Sigmoid colon (tissue), 4 donors: ENCODE measurements at regions not wholly inside any gene's neighbourhood (a gene's known extent, or its start where the extent isn't known, plus 50 kb on each side); places are given as distances from the start of the nearest gene placed in this dataset.
"Not testable (repeated sequence)": the region's sequence is repeated elsewhere in the genome, so short reads cannot be mapped to it uniquely, and the experiment has no call there.

Source experiments
- EP300 ChIP-seq, 4 donors: sonication (generic); formaldehyde crosslinking; IDR thresholded peaks; one replicate each; pipeline ENCODE4 v1.6.1; 2017; ENCODE audit warnings: antibody characterized with exemption in 4 of 4
- POLR2A ChIP-seq, 2 donors: fragments of 450-650 bp; IDR thresholded peaks; one replicate each; pipeline ENCODE4 v1.6.1; 2016; ENCODE audit warnings: antibody characterized with exemption in 2 of 2, mild to moderate bottlenecking in 2 of 2, moderate library complexity in 2 of 2
- TF ChIP-seq, protein P1 (sequence below), 4 experiments: fragments of 450-650 bp in 3 of 4; fragments of 200-600 bp in 1 of 4; IDR thresholded peaks; one replicate each; pipeline ENCODE4 v1.5.1; 2016 to 2019; ENCODE audit warnings: antibody characterized with exemption in 4 of 4, mild to moderate bottlenecking in 3 of 4, moderate library complexity in 2 of 4

DNA sequence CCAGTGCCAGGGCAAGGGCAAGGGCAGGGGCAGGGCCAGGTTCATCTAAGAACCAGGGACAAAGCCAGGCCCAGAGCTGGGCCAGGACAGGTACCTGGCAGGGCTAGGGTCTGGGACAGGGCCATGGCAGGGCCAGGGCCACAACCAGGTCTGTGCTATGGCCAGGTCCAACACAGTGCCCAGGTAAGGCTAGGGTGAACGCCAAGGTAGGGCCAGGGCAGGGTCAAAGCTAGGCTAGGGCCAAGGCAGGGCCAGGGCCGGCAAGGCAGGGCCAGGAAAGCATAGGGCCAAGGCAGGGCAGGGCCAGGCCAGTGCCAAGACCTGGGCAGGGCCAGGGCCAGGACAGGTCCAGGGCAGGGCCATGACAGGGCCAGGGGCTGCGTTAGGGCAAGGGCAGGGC lies 398.7 kb downstream of the GOLGA6L6 start:
- TF ChIP-seq, protein P1, sequence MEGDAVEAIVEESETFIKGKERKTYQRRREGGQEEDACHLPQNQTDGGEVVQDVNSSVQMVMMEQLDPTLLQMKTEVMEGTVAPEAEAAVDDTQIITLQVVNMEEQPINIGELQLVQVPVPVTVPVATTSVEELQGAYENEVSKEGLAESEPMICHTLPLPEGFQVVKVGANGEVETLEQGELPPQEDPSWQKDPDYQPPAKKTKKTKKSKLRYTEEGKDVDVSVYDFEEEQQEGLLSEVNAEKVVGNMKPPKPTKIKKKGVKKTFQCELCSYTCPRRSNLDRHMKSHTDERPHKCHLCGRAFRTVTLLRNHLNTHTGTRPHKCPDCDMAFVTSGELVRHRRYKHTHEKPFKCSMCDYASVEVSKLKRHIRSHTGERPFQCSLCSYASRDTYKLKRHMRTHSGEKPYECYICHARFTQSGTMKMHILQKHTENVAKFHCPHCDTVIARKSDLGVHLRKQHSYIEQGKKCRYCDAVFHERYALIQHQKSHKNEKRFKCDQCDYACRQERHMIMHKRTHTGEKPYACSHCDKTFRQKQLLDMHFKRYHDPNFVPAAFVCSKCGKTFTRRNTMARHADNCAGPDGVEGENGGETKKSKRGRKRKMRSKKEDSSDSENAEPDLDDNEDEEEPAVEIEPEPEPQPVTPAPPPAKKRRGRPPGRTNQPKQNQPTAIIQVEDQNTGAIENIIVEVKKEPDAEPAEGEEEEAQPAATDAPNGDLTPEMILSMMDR (IDR thresholded peaks at IDR 0.05), result not testable (repeated sequence)
- not testable (repeated sequence) for TF ChIP-seq EP300, POLR2A (IDR thresholded peaks at IDR 0.05)
